GM19239 (cell line): ENCODE measurements at regions not wholly inside any gene's neighbourhood (a gene's known extent, or its start where the extent isn't known, plus 50 kb on each side); places are given as distances from the start of the nearest gene placed in this dataset.

Experiments
- DNase-seq: peaks from one replicate; pipeline ENCODE4 v3.0.0; 2011; ENCODE audit warnings: low spot score; ENCODE audit not compliant: insufficient read length
- FAIRE-seq: peaks from 2 replicates; lab custom pipeline; 2011; peaks lifted over from hg19 to GRCh38; lab: Jason Lieb, UNC

DNA sequence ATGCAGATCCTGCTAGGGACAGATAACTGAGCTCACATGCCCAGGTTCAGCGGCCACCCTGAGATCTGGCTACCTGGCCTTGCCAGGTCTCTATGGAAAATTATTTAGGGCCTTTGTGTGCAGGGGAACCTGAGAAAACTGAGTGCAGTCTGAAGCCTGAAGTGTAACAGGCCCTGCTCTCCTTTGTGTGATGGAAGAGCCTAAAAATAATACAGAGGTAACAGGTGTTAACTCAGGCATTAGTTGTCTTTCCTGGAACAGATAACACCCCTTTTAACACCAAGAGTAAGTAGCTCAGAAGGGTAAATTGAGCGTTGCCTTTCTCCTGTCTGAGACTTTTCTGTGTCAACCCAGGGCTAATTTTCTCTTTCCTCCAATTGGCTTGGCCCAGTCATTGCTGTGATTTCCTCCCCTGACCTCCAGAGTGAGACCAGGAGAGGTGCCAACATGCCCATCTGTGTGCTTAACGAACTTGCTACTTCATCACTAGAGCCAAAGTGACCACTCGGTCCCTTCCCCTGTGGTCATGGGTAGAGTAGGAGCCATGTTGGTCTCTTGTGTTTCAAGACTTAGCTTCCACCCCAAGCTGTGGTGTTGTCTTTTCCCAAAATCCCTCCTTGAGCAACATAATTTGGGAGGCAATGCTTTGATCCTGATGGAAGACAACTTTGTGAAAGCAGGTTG, 304.4 kb upstream of the JAG1 start:
- FAIRE-seq (no peak), DNase-seq (no peak)

DNA sequence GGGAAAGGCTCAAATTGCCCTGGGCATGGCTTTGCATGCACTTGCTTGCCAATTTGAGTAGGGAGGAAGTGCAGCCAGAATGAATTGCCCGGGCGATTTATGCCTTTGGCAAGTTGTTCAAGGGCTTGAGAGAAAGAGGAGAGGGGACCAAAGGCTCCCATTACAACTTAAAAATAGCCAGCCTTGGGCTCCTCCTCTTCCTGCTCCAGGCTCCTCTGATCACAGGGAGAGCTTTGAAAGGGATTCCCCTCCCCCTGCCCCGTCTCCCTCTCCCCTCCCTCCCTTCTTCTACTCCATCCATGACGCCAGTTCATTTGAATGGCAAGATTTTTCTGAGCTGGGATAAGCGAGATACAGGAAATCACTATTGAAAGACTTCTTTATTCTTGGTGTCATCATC, 304.9 kb upstream of the JAG1 start:
- no peak for FAIRE-seq

DNA sequence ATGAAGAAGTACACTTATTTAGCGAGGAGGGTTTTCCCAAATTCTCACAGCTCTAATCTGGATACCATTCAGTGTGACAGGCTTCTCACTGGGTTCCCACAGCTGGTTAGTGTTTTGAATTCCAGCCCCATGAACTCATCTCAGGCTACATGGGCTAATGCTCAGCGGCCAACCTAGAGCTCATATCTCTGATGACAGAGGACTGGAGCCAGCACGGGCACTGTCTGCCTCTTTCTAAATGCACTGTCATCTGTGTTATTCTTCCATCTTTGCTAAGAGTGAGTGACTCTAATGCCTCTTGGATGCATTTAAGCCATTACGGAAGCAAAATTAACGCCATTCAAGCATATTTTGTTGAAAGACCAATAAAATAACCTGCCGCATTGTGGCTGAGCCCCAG, 308.9 kb upstream of the JAG1 start:
- DNase-seq: no peak
- FAIRE-seq: no peak

More for the DNA sequence above, 304.9 kb upstream of the JAG1 start:
- DNase-seq: no peak

DNA sequence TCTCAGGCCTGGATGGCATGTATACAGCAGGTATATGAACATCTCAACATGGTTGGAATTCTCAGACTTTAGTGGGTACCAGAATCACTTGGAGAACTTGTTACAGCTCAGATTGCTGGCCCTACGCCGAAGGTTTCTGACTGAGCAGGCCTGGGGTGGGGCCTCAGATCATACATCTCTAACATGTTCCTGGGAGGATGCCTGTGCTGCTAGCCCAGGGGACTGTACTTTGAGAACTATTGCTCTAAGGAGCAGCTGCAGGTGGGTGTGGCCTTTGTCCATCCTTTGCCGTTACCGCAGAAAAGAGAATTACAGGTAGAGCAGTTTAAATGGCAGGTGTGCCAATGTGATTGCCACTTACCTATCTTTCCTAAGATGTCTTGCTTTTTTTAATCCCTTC, 310.5 kb upstream of the JAG1 start:
- DNase-seq: no peak

DNA sequence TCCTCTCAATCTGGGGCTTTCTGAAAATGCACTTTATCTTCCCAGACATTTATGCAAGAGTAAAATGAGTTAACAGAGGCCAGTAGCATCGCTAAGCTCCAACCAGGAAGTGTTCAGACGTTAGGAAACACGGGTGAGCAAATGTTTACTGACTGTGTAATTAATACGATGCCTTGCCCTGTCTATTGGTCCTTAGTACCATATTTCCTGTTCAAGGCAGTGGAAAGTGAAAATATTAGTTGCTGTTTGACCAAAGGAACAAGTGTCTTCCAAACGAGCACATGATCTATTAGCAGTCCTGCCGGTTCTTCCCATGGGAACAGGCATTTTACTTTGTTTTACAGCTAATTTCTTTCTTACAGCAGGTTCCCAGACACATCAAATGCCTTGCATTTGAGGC, 311.1 kb upstream of the JAG1 start:
- FAIRE-seq: no peak
- no peak for DNase-seq

More for the DNA sequence above, 310.5 kb upstream of the JAG1 start:
- no peak for FAIRE-seq

DNA sequence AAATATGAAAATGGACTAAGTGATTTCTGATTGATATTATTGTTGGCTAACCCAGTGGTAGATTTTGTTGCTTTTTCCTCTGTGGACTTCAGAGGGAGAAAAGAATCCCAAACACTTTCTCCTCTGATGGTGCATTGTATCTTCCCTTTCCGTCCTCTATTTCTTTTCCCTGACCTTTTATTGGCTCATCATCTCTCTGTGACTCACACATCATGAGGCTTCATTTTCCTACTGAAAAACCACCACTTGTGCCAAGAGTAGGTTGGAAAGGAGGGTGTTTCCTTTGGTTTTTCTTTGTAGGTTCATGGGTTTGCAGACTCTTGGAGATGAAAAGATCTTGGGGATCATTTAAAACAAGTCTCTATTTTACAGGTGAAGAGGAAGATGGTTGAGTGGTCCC, 311.7 kb upstream of the JAG1 start:
- no peak for FAIRE-seq
- DNase-seq: no peak

DNA sequence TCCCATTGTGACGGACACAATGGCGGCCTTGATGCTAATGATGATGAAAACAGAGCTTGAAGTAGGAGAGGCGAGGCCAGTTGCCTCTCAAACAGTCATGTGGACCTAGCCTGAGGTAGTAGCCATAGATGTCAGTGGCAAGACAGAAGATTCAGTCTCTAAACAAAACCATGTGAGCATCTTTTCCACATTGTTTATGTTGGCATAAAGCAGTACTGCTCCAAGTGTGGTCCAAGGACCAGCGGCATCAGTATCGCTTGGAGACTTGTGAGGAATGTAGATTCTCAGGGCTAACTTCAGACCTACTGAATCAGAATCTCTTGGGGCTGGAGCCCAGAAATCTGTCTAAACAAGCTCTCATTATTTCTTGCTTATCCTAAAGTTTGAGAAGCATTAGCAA, 312.8 kb upstream of the JAG1 start:
- no peak for FAIRE-seq
- DNase-seq: no peak

DNA sequence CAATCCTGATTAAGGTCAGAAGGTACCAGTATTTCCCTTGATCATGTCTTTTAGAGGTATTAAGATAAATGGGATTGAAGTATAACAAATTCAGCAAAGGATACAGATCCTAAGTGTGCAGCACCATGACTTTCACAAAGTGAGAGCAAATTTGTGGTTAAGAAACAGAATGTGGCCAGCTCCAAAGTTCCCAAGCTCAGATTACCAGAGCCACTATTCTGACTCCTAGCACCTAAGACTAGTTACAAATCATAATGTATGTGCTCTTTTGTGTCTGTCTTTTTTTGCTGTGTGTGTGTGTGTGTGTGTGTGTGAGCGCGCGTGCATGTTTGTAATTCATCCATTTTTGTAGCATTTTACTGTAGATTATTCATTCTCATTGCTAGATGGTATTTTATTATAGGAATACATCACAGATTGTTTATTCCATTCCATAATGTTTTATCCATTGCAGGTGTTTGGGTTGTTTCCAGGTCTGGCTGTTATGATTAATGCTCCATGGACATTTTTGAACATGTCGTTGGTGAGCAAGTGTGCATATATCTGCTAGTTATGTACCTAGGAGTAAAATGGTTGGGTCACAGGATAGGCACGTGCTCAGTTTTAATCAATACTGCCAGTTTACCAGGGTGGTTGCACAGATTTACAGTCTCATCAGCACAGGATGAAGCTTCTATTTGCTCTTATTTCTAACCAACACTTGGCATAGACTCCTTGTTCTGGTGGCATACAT, 314.0 kb upstream of the JAG1 start:
- DNase-seq: no peak
- FAIRE-seq: no peak

DNA sequence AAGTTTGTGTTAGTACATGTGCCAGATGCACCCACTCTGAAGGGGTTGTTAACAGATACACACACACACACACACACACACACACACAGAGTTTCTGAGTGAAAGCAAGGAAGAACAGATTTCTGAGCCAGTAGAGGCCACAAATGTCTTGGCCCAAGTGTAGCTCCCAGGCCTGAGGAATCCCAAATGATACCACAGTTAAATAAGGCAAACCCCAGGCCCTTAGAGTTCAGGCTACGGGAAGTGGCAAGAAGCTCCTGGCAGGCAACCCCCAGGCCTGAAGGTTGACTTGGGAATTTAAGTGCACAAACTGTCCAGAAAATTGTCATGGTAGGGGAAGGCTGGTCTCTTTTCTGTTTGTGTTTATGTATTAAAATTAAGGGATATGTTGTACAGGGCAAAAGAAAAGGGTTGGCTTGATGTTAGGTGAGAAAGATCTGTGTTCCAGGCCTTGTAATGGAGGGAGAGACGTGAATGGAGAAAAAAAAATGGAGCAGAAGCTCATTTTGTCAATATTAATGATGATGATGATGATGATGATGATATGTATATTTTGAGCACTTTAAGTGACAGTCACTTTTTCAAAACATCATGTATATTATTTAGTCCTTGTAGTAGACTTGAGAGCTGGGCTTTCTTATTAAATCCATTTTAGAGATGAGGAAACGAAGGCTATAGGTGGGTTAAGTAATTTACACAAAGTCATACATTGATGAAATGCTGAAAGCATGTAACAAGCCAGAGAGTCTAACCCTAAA, 317.0 kb upstream of the JAG1 start:
- no peak for DNase-seq
- FAIRE-seq: no peak

DNA sequence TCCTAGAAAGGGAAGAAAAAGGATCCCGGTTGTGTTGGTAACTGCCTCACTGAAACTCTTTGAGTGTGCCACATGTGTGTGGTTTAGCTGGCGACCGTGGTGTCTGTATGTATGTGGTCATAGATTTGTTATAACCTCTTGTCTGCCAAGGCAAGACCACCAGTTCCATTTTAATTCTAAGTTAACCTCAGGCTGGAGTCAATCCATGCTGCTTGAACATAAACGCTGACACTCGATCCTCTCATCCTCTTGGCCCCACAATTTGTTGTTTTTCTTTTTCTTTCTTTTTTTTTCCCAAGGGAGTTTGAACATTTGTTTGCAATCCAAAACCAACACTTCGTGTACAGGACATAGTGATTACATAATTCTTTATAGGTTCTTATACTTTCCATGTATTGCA, 318.9 kb upstream of the JAG1 start:
- FAIRE-seq: no peak
- no peak for DNase-seq

DNA sequence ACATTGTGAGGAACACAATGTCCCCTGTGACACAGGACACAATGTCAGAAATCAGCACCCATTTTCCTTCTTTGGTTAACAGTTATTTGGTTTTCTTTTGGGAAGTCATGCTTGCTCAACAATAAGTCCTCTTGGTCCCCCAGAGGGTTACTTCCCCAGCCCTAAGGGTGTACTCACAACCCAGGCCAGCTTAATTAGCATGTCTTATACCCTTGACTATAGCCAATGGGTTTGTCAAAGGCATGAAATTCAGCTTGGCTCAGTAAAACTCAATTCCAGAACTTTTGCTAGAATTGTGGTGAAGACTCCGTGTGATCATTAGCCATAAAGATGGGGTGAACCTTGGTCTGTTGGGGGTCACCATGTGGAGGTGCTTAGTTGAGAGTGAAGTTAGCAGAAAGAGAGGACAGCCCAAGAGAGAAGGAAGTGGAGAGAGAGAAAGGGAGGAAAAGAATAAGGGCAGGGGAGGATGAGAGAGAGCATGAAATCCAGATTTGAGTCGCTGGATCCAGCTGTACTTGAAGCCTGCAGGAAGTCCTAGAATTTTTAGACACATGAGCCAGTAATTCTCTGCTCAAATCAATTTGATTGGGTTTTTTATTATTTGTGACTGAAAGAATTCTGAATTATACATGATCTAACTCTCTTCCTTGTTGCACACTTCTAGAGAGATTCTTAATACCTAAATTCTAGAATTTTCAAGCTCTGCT, 321.3 kb upstream of the JAG1 start:
- no peak for FAIRE-seq
- DNase-seq: no peak

DNA sequence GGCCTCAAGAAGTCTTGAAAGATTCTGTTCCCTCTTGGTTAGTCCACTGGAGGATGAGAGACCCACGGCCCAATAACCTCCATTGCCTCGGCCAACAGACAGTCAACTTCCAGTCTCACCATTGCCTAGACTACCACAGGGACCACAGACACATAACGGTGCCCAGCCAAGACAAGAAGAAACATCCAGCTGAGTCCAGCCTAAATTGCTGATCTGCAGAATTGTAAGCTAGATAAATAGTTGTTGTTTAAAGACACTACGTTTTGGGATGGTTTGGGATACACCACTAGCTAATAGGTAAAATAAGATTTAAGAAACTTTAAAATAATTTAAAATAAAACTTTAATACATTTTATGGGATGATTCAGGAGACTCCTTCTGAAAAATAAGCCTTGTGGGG, 324.7 kb upstream of the JAG1 start:
- no peak for DNase-seq
- no peak for FAIRE-seq

DNA sequence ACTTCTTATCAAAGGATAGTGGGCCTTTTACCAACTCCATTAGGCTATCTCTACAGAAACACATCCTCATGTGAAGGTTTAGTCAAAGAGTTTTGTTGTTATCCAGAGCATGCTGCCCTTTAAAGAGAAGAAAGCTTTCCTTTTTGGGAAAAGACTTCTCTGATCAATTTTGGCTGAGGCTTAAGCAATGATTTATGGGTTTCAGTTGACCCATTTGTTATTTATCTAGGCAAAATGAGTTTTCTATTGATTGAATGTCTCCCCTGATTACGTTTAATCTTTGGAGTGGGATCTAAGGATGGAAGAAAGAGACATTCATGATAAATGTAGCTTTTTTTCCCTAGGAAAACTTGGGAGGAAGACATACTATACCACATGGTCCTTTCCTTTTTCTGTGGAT, 326.6 kb upstream of the JAG1 start:
- DNase-seq: no peak
- FAIRE-seq: no peak

DNA sequence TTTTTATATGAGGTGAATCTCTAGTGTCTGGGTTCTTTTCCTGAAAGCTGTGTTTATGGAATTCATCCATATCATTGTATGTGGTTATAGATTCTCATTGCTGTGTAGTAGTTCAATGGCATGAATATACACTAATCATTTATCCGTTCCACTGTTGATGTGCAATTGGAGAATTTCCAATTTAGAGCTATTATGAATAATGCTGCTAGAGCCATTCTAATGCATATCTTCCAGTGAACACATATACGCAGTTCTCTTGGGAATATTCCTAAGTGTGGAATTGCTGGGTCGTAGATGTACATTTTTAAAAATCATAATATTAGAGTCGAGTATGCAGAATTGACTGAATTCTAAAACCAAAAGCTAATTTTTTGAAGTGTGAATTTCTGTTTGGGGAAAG, 327.5 kb upstream of the JAG1 start:
- DNase-seq (no peak), FAIRE-seq (no peak)

DNA sequence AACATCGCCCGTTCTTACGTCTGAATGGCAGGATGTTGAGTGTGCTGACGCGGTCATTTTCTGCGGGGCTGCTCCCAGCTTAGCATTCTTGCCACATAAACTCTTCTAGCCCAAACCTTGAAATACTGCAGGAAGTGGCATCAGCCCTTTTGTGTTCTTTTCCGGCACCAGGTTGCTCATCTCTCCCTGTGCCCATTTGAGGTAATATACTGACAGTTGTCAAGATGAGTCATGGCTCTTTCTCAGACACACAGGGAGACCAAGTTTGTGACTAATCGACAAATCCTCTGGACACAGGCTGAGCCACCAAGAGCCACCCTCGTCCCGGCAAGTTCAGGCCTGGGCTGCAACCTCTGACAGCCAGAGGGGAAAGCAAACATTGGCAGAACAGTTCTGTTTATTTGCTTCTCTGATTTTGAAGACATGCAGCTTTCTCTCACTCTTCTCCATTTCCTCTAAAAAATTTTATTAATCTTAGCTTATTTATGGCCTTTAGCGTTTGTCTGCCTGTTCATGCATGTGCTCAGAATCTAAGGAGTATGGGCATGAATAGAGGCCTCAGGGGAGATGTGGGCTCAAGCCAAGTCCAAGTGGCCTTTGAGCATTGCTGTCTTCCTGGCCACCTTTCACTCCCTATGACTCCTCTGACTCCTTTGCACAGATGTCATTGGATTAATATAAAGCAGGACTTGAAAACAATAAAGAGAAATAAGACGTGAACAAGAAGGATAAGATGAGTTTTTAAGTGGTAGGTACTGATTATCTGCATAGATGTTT, 328.2 kb upstream of the JAG1 start:
- FAIRE-seq (no peak), DNase-seq (no peak)

DNA sequence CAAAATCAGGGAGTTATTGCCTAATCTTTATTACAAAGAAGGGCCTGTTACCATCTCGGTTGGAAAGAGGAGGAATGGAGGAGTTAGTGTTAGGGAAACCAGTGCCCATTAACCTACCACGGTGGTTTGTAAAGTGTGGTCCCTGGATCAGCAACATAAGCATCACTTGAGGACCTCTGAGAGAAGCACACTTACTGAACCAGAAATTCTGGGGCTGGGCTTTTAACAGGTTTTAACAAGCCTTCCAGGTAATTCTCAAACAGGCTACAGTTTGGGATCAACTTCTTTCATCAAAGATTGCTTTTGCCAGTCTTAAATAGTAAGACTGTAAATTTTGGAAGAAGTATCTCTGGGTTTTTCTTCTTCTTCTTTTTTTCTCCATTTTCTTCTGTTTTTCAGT, 329.5 kb upstream of the JAG1 start:
- no peak for DNase-seq
- FAIRE-seq: no peak

DNA sequence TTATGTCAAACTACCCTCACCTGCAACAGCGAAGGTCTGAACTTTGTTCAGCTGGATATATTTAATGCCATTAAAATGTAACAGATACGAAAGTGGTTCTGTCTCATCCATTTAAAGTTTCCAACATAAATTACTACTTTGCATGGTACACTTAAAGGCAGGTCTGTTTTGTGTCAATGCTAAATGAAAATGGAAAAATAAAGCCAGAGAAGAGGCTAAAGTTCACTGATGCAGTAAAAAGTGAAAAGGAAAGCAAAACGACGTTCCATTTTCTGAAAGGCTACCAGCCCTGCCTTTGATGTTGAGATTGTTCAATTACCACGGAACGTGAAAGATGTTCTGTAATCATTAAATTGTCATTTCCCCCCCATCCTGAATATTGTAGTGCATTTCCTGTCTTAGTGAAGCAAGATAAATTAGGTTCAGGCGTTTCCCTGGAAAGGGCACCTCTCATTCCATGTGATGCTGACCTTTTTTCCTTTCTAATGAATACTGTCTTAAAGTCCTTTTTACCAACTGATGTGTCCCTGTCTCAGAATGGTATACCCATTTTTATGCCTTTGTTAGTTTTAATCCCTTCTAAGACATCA, 334.7 kb upstream of the JAG1 start:
- no peak for FAIRE-seq
- DNase-seq: no peak

DNA sequence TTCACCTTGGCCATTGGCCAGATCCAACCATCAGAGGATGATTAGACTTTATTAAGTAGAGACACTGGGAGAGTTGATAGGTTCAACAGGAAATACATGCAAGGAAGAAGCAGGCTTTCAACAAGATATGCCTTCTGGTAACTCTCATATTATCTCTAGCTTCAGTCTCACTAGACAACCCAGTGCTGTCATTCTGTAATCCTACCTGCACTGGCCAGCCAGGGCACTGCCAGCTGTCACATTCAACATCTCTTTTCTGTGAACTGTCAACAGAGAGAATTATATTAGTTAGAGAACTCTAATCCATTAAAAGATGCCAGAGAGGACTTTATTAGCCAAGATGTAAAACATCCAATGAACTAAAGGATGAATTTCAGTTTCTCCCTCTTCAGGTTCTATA, 337.9 kb upstream of the JAG1 start:
- DNase-seq: no peak
- FAIRE-seq: no peak

DNA sequence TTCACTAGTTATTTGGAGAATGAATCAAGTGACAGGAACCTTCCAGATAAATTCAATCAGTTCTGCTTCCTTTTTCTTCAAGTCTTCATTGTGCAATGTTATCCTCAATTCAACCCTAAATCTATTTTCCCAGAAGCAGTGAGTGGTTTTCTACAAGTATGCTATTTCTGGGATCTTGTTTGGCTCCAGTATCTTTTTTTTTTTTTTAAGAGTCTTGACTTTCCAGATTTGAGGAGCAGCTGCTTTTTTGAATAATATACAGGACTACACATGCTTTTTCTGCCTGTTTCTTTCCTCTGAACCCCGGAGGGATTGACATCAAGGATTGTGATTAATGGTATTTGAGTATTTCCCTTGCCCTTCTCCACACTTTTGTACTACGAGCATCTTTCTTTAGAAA, 339.2 kb upstream of the JAG1 start:
- FAIRE-seq: no peak
- DNase-seq: no peak

DNA sequence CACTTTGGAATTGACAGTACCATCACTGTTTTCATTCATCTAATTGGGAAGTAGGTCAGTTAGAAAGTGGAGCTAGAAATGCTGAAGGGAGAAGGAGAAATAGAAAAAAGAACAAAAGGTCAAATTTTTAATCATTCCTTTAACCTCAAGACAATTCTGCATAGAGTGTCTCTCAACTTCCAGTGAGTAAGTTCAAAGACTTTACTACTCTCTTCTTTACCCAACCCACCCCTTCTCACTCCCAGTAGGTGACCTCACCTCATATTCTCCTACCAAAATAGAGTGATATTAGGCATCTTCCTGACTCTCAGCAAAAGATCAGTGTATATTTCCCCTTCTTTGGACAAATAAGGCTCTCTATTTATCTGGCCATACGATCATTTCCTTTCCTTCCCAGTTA, 340.0 kb upstream of the JAG1 start:
- FAIRE-seq (no peak), DNase-seq (no peak)
